ENCODE measurements at regions not wholly inside any gene's neighbourhood (a gene's known extent, or its start where the extent isn't known, plus 50 kb on each side); places are given as distances from the start of the nearest gene placed in this dataset.

GRCh38 chr4:89665662-89666061 is 171.3 kb downstream of the SNCA start:
- DNase-seq (ENCODE audit: low read depth) = no peak

- no peak for DNase-seq (ENCODE audit: low read depth)
These were observed 172.4 kb downstream of the SNCA start for GRCh38 chr4:89664521-89664920.

GRCh38 chr4:89661173-89661899 is 175.6 kb downstream of the SNCA start:
- DNase-seq (ENCODE audit: low read depth) = peak; percentile 51

GRCh38 chr4:89660444-89661172 is 176.4 kb downstream of the SNCA start:
- DNase-seq (ENCODE audit: low read depth) = no peak

- no peak for DNase-seq (ENCODE audit: low read depth)
These were observed 178.3 kb downstream of the SNCA start for GRCh38 chr4:89658701-89659024.

GRCh38 chr4:89657931-89658700 is 178.8 kb downstream of the SNCA start:
- peak; percentile 14 for DNase-seq (ENCODE audit: low read depth)

GRCh38 chr4:89653012-89653411 is 183.9 kb downstream of the SNCA start:
- DNase-seq (ENCODE audit: low read depth) = no peak

GRCh38 chr4:89645482-89645881 is 191.5 kb downstream of the SNCA start:
- no peak for DNase-seq (ENCODE audit: low read depth)

GRCh38 chr4:89641367-89641687 is 195.6 kb downstream of the SNCA start:
- DNase-seq (ENCODE audit: low read depth) = no peak

GRCh38 chr4:89640620-89641366 is 196.2 kb downstream of the SNCA start:
- no peak for DNase-seq (ENCODE audit: low read depth)

- no peak for DNase-seq (ENCODE audit: low read depth)
These were observed 197.6 kb downstream of the SNCA start for GRCh38 chr4:89639395-89639794.

GRCh38 chr4:89625599-89626293 is 211.2 kb downstream of the SNCA start:
- no peak for DNase-seq (ENCODE audit: low read depth)

- no peak for DNase-seq (ENCODE audit: low read depth)
These were observed 217.6 kb downstream of the SNCA start for GRCh38 chr4:89619206-89619962.

GRCh38 chr4:89618151-89618550 is 218.8 kb downstream of the SNCA start:
- DNase-seq (ENCODE audit: low read depth) = no peak

- DNase-seq (ENCODE audit: low read depth) = no peak
These were observed 219.6 kb downstream of the SNCA start for GRCh38 chr4:89617317-89617716.

- no peak for DNase-seq (ENCODE audit: low read depth)
These were observed 220.6 kb downstream of the SNCA start for GRCh38 chr4:89616382-89616781.

- no peak for DNase-seq (ENCODE audit: low read depth)
These were observed 221.9 kb downstream of the SNCA start for GRCh38 chr4:89615051-89615450.

GRCh38 chr4:89614155-89614554 is 222.8 kb downstream of the SNCA start:
- DNase-seq (ENCODE audit: low read depth) = no peak

- no peak for DNase-seq (ENCODE audit: low read depth)
These were observed 226.7 kb downstream of the SNCA start for GRCh38 chr4:89610236-89610635.

- DNase-seq (ENCODE audit: low read depth) = no peak
These were observed 227.2 kb downstream of the SNCA start for GRCh38 chr4:89609756-89610155.

- DNase-seq (ENCODE audit: low read depth) = no peak
These were observed 232.0 kb downstream of the SNCA start for GRCh38 chr4:89604951-89605350.

Measured in non-pigmented ciliary epithelial cell (primary cell).